GM12878 (cell line): ENCODE measurements at regions not wholly inside any gene's neighbourhood (a gene's known extent, or its start where the extent isn't known, plus 50 kb on each side); places are given as distances from the start of the nearest gene placed in this dataset.

ENCODE experiments used
- ATAC-seq: fragments of 200-7000 bp; cut with Tn5 transposase; 3 replicates; pipeline ENCODE4 v1.9.1; 2020; ENCODE audit warnings: mild to moderate bottlenecking, moderate library complexity
- BruUV-seq: library from RNA; stranded (reverse); fragments of 400-500 nt; replicated peaks from 2 replicates; lab custom pipeline; 2021; lab: Mats Ljungman, UMichigan
- CTCF ChIA-PET: fragments of 300-600 bp; sonication (Branson Sonifier 250); formaldehyde crosslinking; extraction: SDS; loops from one replicate; lab custom pipeline; 2021; ENCODE audit warnings: inconsistent platforms; lab: Yijun Ruan, JAX
- POLR2A ChIA-PET: fragments of 350-600 bp; formaldehyde crosslinking; extraction: SDS; loops from one replicate; lab custom pipeline; 2021; ENCODE audit warnings: inconsistent platforms; lab: Charles Lee
- RAD21 ChIA-PET: fragments of 300-600 bp; sonication (Branson Sonifier 250); formaldehyde crosslinking; loops from one replicate; lab custom pipeline; 2023; ENCODE audit warnings: antibody characterized with exemption; ENCODE audit not compliant: unreplicated experiment; lab: Charles Lee
- SMC1A ChIA-PET: fragments of 300-600 bp; sonication (Branson Sonifier 250); formaldehyde crosslinking; loops from one replicate; lab custom pipeline; 2023; ENCODE audit not compliant: unreplicated experiment, uncharacterized antibody; lab: Charles Lee
- DNase-seq: peaks from one replicate; pipeline ENCODE4 v3.0.0-alpha.2; 2011; ENCODE audit warnings: low read depth, low spot score
- FAIRE-seq: peaks from 3 replicates; lab custom pipeline; 2011; peaks lifted over from hg19 to GRCh38; lab: Jason Lieb, UNC
- H2AFZ ChIP-seq: 2 replicates; pipeline ENCODE4 v1.6.0; 2011; ENCODE audit warnings: low read depth, low read length, control low read depth; ENCODE audit not compliant: control insufficient read depth
- H3K27ac ChIP-seq: 2 replicates; pipeline ENCODE4 v1.5.1; 2011; ENCODE audit warnings: control low read depth; ENCODE audit not compliant: control insufficient read depth, insufficient read depth
- H3K27me3 ChIP-seq, 2 experiments: replicated peaks in 1 of 2; 2 replicates each; pipeline versions ENCODE4 v1.6.0 to v1.6.1; 2011; ENCODE audit warnings: low read length in 1 of 2; ENCODE audit not compliant: control insufficient read depth in 2 of 2, insufficient read depth in 2 of 2
- H3K36me3 ChIP-seq, 2 experiments: 2 replicates each; pipeline ENCODE4 v1.5.1; 2011; ENCODE audit warnings: low read length in 1 of 2; ENCODE audit not compliant: control insufficient read depth in 2 of 2, insufficient read depth in 2 of 2
- H3K4me1 ChIP-seq: 2 replicates; pipeline ENCODE4 v1.6.1; 2011; ENCODE audit warnings: mild to moderate bottlenecking, low read length, moderate library complexity, mixed read lengths; ENCODE audit not compliant: control insufficient read depth, insufficient read depth
- H3K4me2 ChIP-seq: 2 replicates; pipeline ENCODE4 v1.6.0; 2011; ENCODE audit warnings: control low read depth; ENCODE audit not compliant: control insufficient read depth, insufficient read depth
- H3K4me3 ChIP-seq: fragments of 200-600 bp; sonication (generic); 2 replicates; pipeline ENCODE4 v1.5.1; 2016
- H3K79me2 ChIP-seq: 2 replicates; pipeline ENCODE4 v1.6.0; 2011; ENCODE audit warnings: low read length; ENCODE audit not compliant: control insufficient read depth, insufficient read depth
- H3K9ac ChIP-seq: 2 replicates; pipeline ENCODE4 v1.8.0; 2011; ENCODE audit warnings: low read length, control low read depth, mixed read lengths; ENCODE audit not compliant: control insufficient read depth, insufficient read depth
- H3K9me3 ChIP-seq: replicated peaks from 3 replicates; pipeline ENCODE4 v1.5.1; 2011; ENCODE audit warnings: mild to moderate bottlenecking, low read length; ENCODE audit not compliant: control insufficient read depth, insufficient read depth
- H4K20me1 ChIP-seq: 2 replicates; pipeline ENCODE4 v1.6.0; 2011; ENCODE audit not compliant: control insufficient read depth, insufficient read depth
- ASH2L ChIP-seq: fragments of 300-600, 200-600 bp; sonication (generic); IDR thresholded peaks from 2 replicates; pipeline ENCODE4 v1.6.1; 2017; ENCODE audit warnings: low read depth, mild to moderate bottlenecking, borderline replicate concordance
- EZH2 ChIP-seq: IDR thresholded peaks from 2 replicates; pipeline ENCODE4 v1.6.1; 2012; ENCODE audit warnings: low read depth, mild to moderate bottlenecking, control low read depth, inconsistent platforms, low read length, borderline replicate concordance; ENCODE audit not compliant: control insufficient read depth
- POLR2A ChIP-seq: IDR thresholded peaks from 2 replicates; pipeline ENCODE4 v1.6.1; 2011; ENCODE audit warnings: low read depth, mild to moderate bottlenecking, low read length
- SP1 ChIP-seq: IDR thresholded peaks from one replicate; pipeline ENCODE4 v1.6.1; 2011; ENCODE audit warnings: low read depth, low read length
- WGBS: methylation state at CpG from one replicate; pipeline ENCODE4 v1.1.6; 2016; ENCODE audit warnings: low lambda C conversion rate; ENCODE audit not compliant: insufficient replicate concordance, insufficient coverage; ENCODE audit errors: missing lambda C conversion rate; 5-methylcytosine and 5-hydroxymethylcytosine counted together
- in situ Hi-C: fragments of 300-500 bp; cut with MboI; formaldehyde crosslinking; loops from 9 replicates; pipeline ENCODE4 v1.14.3; 2018; ENCODE audit warnings: mixed read lengths
- intact Hi-C: fragments of 100-400 bp; cut with micrococcal nuclease; formaldehyde crosslinking; loops from one replicate; pipeline ENCODE4 v1.14.2; 2022; ENCODE audit not compliant: unreplicated experiment
- TF ChIP-seq, protein P1 (sequence below): fragments of 450-650 bp; IDR thresholded peaks from 2 replicates; pipeline ENCODE4 v1.6.1; 2016; ENCODE audit warnings: mild to moderate bottlenecking
- TF ChIP-seq, protein P2 (sequence below): fragments of 450-650 bp; IDR thresholded peaks from 2 replicates; pipeline ENCODE4 v1.6.1; 2017; ENCODE audit warnings: mild to moderate bottlenecking, moderate library complexity

DNA sequence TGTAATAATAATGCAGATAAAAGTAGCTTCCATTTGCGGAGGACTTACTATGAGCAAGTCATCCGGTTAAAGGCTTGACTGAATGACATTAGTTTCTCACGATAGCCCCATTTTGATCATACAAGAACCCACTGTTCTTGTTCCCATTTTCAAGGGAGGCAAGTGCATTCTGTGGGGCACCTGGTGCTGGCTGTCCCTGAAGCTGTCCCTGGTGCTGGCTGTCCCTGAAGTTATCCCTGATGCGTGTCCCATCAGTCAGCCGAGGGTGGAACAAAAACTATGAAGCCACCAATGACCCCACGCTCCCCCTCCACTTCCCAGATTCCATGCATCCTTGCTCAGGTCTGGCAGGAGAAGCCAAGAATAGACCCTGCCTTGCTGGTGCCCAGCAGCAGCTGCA lies 95.3 kb downstream of the EDN3 start:
- Histone ChIP-seq H3K27me3 (no peaks in the 10 kb centered on the region; a peak in 2 of 4 replicates), H3K4me3 (no peak overlapping the region), H3K9ac (no peak overlapping the region), H3K36me3 (no peaks in the 10 kb centered on the region), H3K4me1 (no peaks in the 10 kb centered on the region), H2AFZ (no peak overlapping the region), H3K4me2 (no peak overlapping the region), H3K79me2 (no peaks in the 10 kb centered on the region), H3K9me3 (no peaks in the 10 kb centered on the region), H3K27ac (no peak overlapping the region), H4K20me1 (no peaks in the 10 kb centered on the region)
- no peak for ATAC-seq
- DNase-seq = no peak
- no TSS peak for BruUV-seq
- ChIA-PET SMC1A (no interaction called here), POLR2A (no interaction called here), RAD21 (no interaction called here), CTCF (no interaction called here)
- FAIRE-seq = no peak
- in situ Hi-C loops = no loop called here
- intact Hi-C loops = no loop called here
- 37% methylated on average over 6 of the region's 6 CpGs for WGBS
- no peak for TF ChIP-seq EZH2
- TF ChIP-seq, protein P1, sequence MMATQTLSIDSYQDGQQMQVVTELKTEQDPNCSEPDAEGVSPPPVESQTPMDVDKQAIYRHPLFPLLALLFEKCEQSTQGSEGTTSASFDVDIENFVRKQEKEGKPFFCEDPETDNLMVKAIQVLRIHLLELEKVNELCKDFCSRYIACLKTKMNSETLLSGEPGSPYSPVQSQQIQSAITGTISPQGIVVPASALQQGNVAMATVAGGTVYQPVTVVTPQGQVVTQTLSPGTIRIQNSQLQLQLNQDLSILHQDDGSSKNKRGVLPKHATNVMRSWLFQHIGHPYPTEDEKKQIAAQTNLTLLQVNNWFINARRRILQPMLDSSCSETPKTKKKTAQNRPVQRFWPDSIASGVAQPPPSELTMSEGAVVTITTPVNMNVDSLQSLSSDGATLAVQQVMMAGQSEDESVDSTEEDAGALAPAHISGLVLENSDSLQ = no peak
- no peak for TF ChIP-seq POLR2A
- TF ChIP-seq, protein P2, sequence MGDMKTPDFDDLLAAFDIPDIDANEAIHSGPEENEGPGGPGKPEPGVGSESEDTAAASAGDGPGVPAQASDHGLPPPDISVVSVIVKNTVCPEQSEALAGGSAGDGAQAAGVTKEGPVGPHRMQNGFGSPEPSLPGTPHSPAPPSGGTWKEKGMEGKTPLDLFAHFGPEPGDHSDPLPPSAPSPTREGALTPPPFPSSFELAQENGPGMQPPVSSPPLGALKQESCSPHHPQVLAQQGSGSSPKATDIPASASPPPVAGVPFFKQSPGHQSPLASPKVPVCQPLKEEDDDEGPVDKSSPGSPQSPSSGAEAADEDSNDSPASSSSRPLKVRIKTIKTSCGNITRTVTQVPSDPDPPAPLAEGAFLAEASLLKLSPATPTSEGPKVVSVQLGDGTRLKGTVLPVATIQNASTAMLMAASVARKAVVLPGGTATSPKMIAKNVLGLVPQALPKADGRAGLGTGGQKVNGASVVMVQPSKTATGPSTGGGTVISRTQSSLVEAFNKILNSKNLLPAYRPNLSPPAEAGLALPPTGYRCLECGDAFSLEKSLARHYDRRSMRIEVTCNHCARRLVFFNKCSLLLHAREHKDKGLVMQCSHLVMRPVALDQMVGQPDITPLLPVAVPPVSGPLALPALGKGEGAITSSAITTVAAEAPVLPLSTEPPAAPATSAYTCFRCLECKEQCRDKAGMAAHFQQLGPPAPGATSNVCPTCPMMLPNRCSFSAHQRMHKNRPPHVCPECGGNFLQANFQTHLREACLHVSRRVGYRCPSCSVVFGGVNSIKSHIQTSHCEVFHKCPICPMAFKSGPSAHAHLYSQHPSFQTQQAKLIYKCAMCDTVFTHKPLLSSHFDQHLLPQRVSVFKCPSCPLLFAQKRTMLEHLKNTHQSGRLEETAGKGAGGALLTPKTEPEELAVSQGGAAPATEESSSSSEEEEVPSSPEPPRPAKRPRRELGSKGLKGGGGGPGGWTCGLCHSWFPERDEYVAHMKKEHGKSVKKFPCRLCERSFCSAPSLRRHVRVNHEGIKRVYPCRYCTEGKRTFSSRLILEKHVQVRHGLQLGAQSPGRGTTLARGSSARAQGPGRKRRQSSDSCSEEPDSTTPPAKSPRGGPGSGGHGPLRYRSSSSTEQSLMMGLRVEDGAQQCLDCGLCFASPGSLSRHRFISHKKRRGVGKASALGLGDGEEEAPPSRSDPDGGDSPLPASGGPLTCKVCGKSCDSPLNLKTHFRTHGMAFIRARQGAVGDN = no peak
- TF ChIP-seq ASH2L = no peak
- no peak for TF ChIP-seq SP1
